ENCODE measurements at regions not wholly inside any gene's neighbourhood (a gene's known extent, or its start where the extent isn't known, plus 50 kb on each side); places are given as distances from the start of the nearest gene placed in this dataset.
"Not testable (repeated sequence)": the region's sequence is repeated elsewhere in the genome, so short reads cannot be mapped to it uniquely, and the experiment has no call there.

- DNase-seq (ENCODE audit: extremely low spot score): no peak
- no peak for TF ChIP-seq LEF1 (IDR thresholded peaks at IDR 0.05; ENCODE audit: borderline replicate concordance)
- TF ChIP-seq ELF4 (IDR thresholded peaks at IDR 0.05): no peak
- TF ChIP-seq L3MBTL2 (conservative IDR thresholded peaks at IDR 0.05): no peak
- no peak for TF ChIP-seq SP1 (IDR thresholded peaks at IDR 0.05)
- no peak for TF ChIP-seq FOXK2 (IDR thresholded peaks at IDR 0.05)
- TF ChIP-seq FOXA1 (IDR thresholded peaks at IDR 0.05): no peak
- no peak for TF ChIP-seq SUZ12 (IDR thresholded peaks at IDR 0.05)
- TF ChIP-seq TARDBP (IDR thresholded peaks at IDR 0.05): no peak
- TF ChIP-seq PKNOX1 (IDR thresholded peaks at IDR 0.05): no peak
- TF ChIP-seq CTBP1 (IDR thresholded peaks at IDR 0.05; ENCODE audit: borderline replicate concordance): no peak
- TF ChIP-seq HDGF (IDR thresholded peaks at IDR 0.05; ENCODE audit: borderline replicate concordance): no peak
- no peak for TF ChIP-seq ARNT (IDR thresholded peaks at IDR 0.05)
- TF ChIP-seq BHLHE40 (IDR thresholded peaks at IDR 0.05; ENCODE audit: borderline replicate concordance): no peak
- no peak for TF ChIP-seq FOXM1 (IDR thresholded peaks at IDR 0.05; ENCODE audit: borderline replicate concordance)
- no peak for TF ChIP-seq ZNF384 (IDR thresholded peaks at IDR 0.05)
- no peak for TF ChIP-seq NFRKB (IDR thresholded peaks at IDR 0.05)
- ChIA-PET CTCF (no interaction called here), POLR2A (no interaction called here)
Measured at GRCh38 chr1:185517808-185518419, 200.9 kb upstream of the IVNS1ABP start.

GRCh38 chr1:185517301-185517700 lies 200.3 kb upstream of the IVNS1ABP start:
- POLR2A ChIA-PET; DNase-seq (ENCODE audit: extremely low spot score); CTCF ChIA-PET: not testable (repeated sequence)

GRCh38 chr1:185515696-185516095 lies 198.7 kb upstream of the IVNS1ABP start:
- ChIA-PET CTCF (no interaction called here), POLR2A (no interaction called here)
- DNase-seq (ENCODE audit: extremely low spot score): no peak
- TF ChIP-seq NFRKB (IDR thresholded peaks at IDR 0.05) (no peak), FOXK2 (IDR thresholded peaks at IDR 0.05) (no peak), SUZ12 (IDR thresholded peaks at IDR 0.05) (no peak), BHLHE40 (IDR thresholded peaks at IDR 0.05; ENCODE audit: borderline replicate concordance) (no peak), HDGF (IDR thresholded peaks at IDR 0.05; ENCODE audit: borderline replicate concordance) (no peak), PKNOX1 (IDR thresholded peaks at IDR 0.05) (no peak)

- ChIA-PET CTCF (interaction anchor here (0.6 kb wide), 1 partner anchor 241 kb away, joined by 3 read pairs; no protein-coding TSS in a partner anchor), POLR2A (no interaction called here)
- DNase-seq (ENCODE audit: extremely low spot score): no peak
- TF ChIP-seq FOXA1 (IDR thresholded peaks at IDR 0.05) (no peak), TARDBP (IDR thresholded peaks at IDR 0.05) (no peak), FOXK2 (IDR thresholded peaks at IDR 0.05) (no peak), NFRKB (IDR thresholded peaks at IDR 0.05) (no peak), ARNT (IDR thresholded peaks at IDR 0.05) (no peak), SUZ12 (IDR thresholded peaks at IDR 0.05) (no peak), PKNOX1 (IDR thresholded peaks at IDR 0.05) (no peak), HDGF (IDR thresholded peaks at IDR 0.05; ENCODE audit: borderline replicate concordance) (no peak), LEF1 (IDR thresholded peaks at IDR 0.05; ENCODE audit: borderline replicate concordance) (no peak), ZNF384 (IDR thresholded peaks at IDR 0.05) (no peak), L3MBTL2 (conservative IDR thresholded peaks at IDR 0.05) (no peak), SP1 (IDR thresholded peaks at IDR 0.05) (no peak), FOXM1 (IDR thresholded peaks at IDR 0.05; ENCODE audit: borderline replicate concordance) (no peak), ELF4 (IDR thresholded peaks at IDR 0.05) (no peak), CTBP1 (IDR thresholded peaks at IDR 0.05; ENCODE audit: borderline replicate concordance) (no peak), BHLHE40 (IDR thresholded peaks at IDR 0.05; ENCODE audit: borderline replicate concordance) (no peak)
Measured at GRCh38 chr1:185514311-185514710, 197.3 kb upstream of the IVNS1ABP start.

- no peak for TF ChIP-seq FOXA1 (IDR thresholded peaks at IDR 0.05)
- no peak for TF ChIP-seq BHLHE40 (IDR thresholded peaks at IDR 0.05; ENCODE audit: borderline replicate concordance)
- TF ChIP-seq ARNT (IDR thresholded peaks at IDR 0.05): no peak
- TF ChIP-seq L3MBTL2 (conservative IDR thresholded peaks at IDR 0.05): no peak
- TF ChIP-seq PKNOX1 (IDR thresholded peaks at IDR 0.05): no peak
- TF ChIP-seq SP1 (IDR thresholded peaks at IDR 0.05): no peak
- no peak for TF ChIP-seq FOXM1 (IDR thresholded peaks at IDR 0.05; ENCODE audit: borderline replicate concordance)
- TF ChIP-seq SUZ12 (IDR thresholded peaks at IDR 0.05): no peak
- no peak for TF ChIP-seq LEF1 (IDR thresholded peaks at IDR 0.05; ENCODE audit: borderline replicate concordance)
- TF ChIP-seq TARDBP (IDR thresholded peaks at IDR 0.05): no peak
- no peak for TF ChIP-seq FOXK2 (IDR thresholded peaks at IDR 0.05)
- TF ChIP-seq ZNF384 (IDR thresholded peaks at IDR 0.05): no peak
- no peak for TF ChIP-seq HDGF (IDR thresholded peaks at IDR 0.05; ENCODE audit: borderline replicate concordance)
- no peak for TF ChIP-seq CTBP1 (IDR thresholded peaks at IDR 0.05; ENCODE audit: borderline replicate concordance)
- TF ChIP-seq NFRKB (IDR thresholded peaks at IDR 0.05): no peak
- TF ChIP-seq ELF4 (IDR thresholded peaks at IDR 0.05): no peak
- ChIA-PET POLR2A (no interaction called here), CTCF (no interaction called here)
- no peak for DNase-seq (ENCODE audit: extremely low spot score)
Measured at GRCh38 chr1:185512442-185512841, 195.4 kb upstream of the IVNS1ABP start.

GRCh38 chr1:185501099-185501498 lies 184.1 kb upstream of the IVNS1ABP start:
- POLR2A ChIA-PET: no interaction called here
- DNase-seq (ENCODE audit: extremely low spot score): no peak
- no peak for TF ChIP-seq CTBP1 (IDR thresholded peaks at IDR 0.05; ENCODE audit: borderline replicate concordance)
- no peak for TF ChIP-seq PKNOX1 (IDR thresholded peaks at IDR 0.05)
- TF ChIP-seq BHLHE40 (IDR thresholded peaks at IDR 0.05; ENCODE audit: borderline replicate concordance): no peak
- TF ChIP-seq TARDBP (IDR thresholded peaks at IDR 0.05): no peak
- no peak for TF ChIP-seq FOXM1 (IDR thresholded peaks at IDR 0.05; ENCODE audit: borderline replicate concordance)
- no peak for TF ChIP-seq ARNT (IDR thresholded peaks at IDR 0.05)
- no peak for TF ChIP-seq FOXA1 (IDR thresholded peaks at IDR 0.05)
- no peak for TF ChIP-seq ELF4 (IDR thresholded peaks at IDR 0.05)
- TF ChIP-seq SUZ12 (IDR thresholded peaks at IDR 0.05): no peak
- no peak for TF ChIP-seq HDGF (IDR thresholded peaks at IDR 0.05; ENCODE audit: borderline replicate concordance)
- no peak for TF ChIP-seq ZNF384 (IDR thresholded peaks at IDR 0.05)
- no peak for TF ChIP-seq LEF1 (IDR thresholded peaks at IDR 0.05; ENCODE audit: borderline replicate concordance)
- TF ChIP-seq NFRKB (IDR thresholded peaks at IDR 0.05): no peak
- no peak for TF ChIP-seq SP1 (IDR thresholded peaks at IDR 0.05)
- CTCF ChIA-PET: no interaction called here
